ENCODE measurements at regions not wholly inside any gene's neighbourhood (a gene's known extent, or its start where the extent isn't known, plus 50 kb on each side); places are given as distances from the start of the nearest gene placed in this dataset.
"Not testable (repeated sequence)": the region's sequence is repeated elsewhere in the genome, so short reads cannot be mapped to it uniquely, and the experiment has no call there.

- DNase-seq (ENCODE audit: low read depth): no peak
These were observed 155.4 kb upstream of the MAP3K1 start for GRCh38 chr5:56659971-56660370.

GRCh38 chr5:56658972-56659371 is 156.4 kb upstream of the MAP3K1 start:
- DNase-seq (ENCODE audit: low read depth): peak; percentile 88

GRCh38 chr5:56656846-56657726 is 158.3 kb upstream of the MAP3K1 start:
- peak; percentile 77 for DNase-seq (ENCODE audit: low read depth)

- no peak for DNase-seq (ENCODE audit: low read depth)
These were observed 163.5 kb upstream of the MAP3K1 start for GRCh38 chr5:56651893-56652292.

GRCh38 chr5:56650386-56650785 is 165.0 kb upstream of the MAP3K1 start:
- no peak for DNase-seq (ENCODE audit: low read depth)

GRCh38 chr5:56649569-56649968 is 165.8 kb upstream of the MAP3K1 start:
- no peak for DNase-seq (ENCODE audit: low read depth)

GRCh38 chr5:56648460-56649034 is 166.8 kb upstream of the MAP3K1 start:
- DNase-seq (ENCODE audit: low read depth): no peak

- no peak for DNase-seq (ENCODE audit: low read depth)
These were observed 168.1 kb upstream of the MAP3K1 start for GRCh38 chr5:56647099-56647850.

GRCh38 chr5:56641635-56642260 is 173.6 kb upstream of the MAP3K1 start:
- DNase-seq (ENCODE audit: low read depth): peak; percentile 83

GRCh38 chr5:56640763-56641406 is 174.5 kb upstream of the MAP3K1 start:
- peak; percentile 81 for DNase-seq (ENCODE audit: low read depth)

- no peak for DNase-seq (ENCODE audit: low read depth)
These were observed 175.9 kb upstream of the MAP3K1 start for GRCh38 chr5:56639476-56639875.

GRCh38 chr5:56638768-56639238 is 176.5 kb upstream of the MAP3K1 start:
- peak; percentile 86 for DNase-seq (ENCODE audit: low read depth)

- peak; percentile 96 for DNase-seq (ENCODE audit: low read depth)
These were observed 177.2 kb upstream of the MAP3K1 start for GRCh38 chr5:56638061-56638621.

- peak; percentile 87 for DNase-seq (ENCODE audit: low read depth)
These were observed 177.9 kb upstream of the MAP3K1 start for GRCh38 chr5:56637321-56637920.

GRCh38 chr5:56633950-56634349 is 181.4 kb upstream of the MAP3K1 start:
- no peak for DNase-seq (ENCODE audit: low read depth)

GRCh38 chr5:56632939-56633338 is 182.4 kb upstream of the MAP3K1 start:
- DNase-seq (ENCODE audit: low read depth): no peak

- peak; percentile 77 for DNase-seq (ENCODE audit: low read depth)
These were observed 183.2 kb upstream of the MAP3K1 start for GRCh38 chr5:56632199-56632598.

GRCh38 chr5:56631719-56632118 is 183.6 kb upstream of the MAP3K1 start:
- DNase-seq (ENCODE audit: low read depth): peak; percentile 61

GRCh38 chr5:56628616-56629015 is 186.7 kb upstream of the MAP3K1 start:
- DNase-seq (ENCODE audit: low read depth): not testable (repeated sequence)

- no peak for DNase-seq (ENCODE audit: low read depth)
These were observed 189.8 kb upstream of the MAP3K1 start for GRCh38 chr5:56625541-56625940.

GRCh38 chr5:56624751-56625150 is 190.6 kb upstream of the MAP3K1 start:
- no peak for DNase-seq (ENCODE audit: low read depth)
